ENCODE measurements at regions not wholly inside any gene's neighbourhood (a gene's known extent, or its start where the extent isn't known, plus 50 kb on each side); places are given as distances from the start of the nearest gene placed in this dataset.

DNA sequence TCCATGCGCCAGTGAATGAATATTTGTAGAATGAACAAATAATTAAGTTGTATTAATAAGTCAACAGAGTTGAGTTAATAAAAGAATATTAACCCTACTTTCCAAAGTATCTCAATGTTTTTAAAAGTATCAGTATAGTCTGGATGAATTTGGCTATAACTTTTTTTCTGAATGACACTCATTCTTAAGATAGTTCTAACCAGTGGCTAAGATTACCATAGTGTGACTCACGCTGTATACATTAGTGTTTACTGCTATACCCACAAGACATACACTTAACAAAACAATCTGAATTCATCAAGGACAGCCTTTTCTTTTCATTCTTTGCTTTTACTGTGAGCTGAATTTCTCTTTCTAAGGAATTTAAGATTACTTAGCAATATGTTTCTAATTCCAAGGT, 77.0 kb upstream of the PDE1A start:
- Histone ChIP-seq H2AFZ (ENCODE audit: control insufficient read depth, low read depth, low read length) (no peak overlapping the region), H3K79me2 (ENCODE audit: control insufficient read depth, insufficient read depth, low read length) (no peaks in the 10 kb centered on the region), H3K4me2 (ENCODE audit: control insufficient read depth, insufficient read depth) (no peak overlapping the region), H3K4me3 (no peak overlapping the region), H3K27ac (ENCODE audit: control insufficient read depth, insufficient read depth) (no peak overlapping the region), H3K9me3 (replicated peaks; ENCODE audit: control insufficient read depth, insufficient read depth, low read length) (no peaks in the 10 kb centered on the region), H3K4me1 (ENCODE audit: control insufficient read depth, insufficient read depth, low read length) (no peaks in the 10 kb centered on the region), H4K20me1 (ENCODE audit: control insufficient read depth, insufficient read depth) (no peaks in the 10 kb centered on the region), H3K36me3 (ENCODE audit: control insufficient read depth in 2 of 2, insufficient read depth in 2 of 2, low read length in 1 of 2) (no peaks in the 10 kb centered on the region), H3K9ac (ENCODE audit: control insufficient read depth, insufficient read depth, low read length) (no peak overlapping the region), H3K27me3 (replicated peaks in 1 of 2; ENCODE audit: control insufficient read depth in 2 of 2, insufficient read depth in 2 of 2, low read length in 1 of 2) (no peaks in the 10 kb centered on the region)
- intact Hi-C loops (cut with micrococcal nuclease; ENCODE audit: unreplicated experiment) (no loop called here), in situ Hi-C loops (cut with MboI) (no loop called here)
- ChIA-PET CTCF (no interaction called here), SMC1A (ENCODE audit: uncharacterized antibody, unreplicated experiment) (interaction anchor here (1.5 kb wide), 1 partner anchor 42 kb away, joined by 4 read pairs; no protein-coding TSS in a partner anchor), POLR2A (no interaction called here), RAD21 (ENCODE audit: unreplicated experiment) (no interaction called here)
- DNase-seq (ENCODE audit: low read depth, low spot score), result no peak
- WGBS (ENCODE audit: insufficient coverage, insufficient replicate concordance, low lambda C conversion rate, missing lambda C conversion rate), result 10% methylated on average over 2 of the region's 2 CpGs
- no TSS peak for BruUV-seq (replicated peaks)
- no peak for FAIRE-seq
- no peak for ATAC-seq
- TF ChIP-seq EP300 (IDR thresholded peaks at IDR 0.05; ENCODE audit: borderline replicate concordance in 1 of 2, control insufficient read depth in 1 of 2, low read depth in 2 of 2, low read length in 2 of 2), result no peak
- no peak for TF ChIP-seq CREB1 (IDR thresholded peaks at IDR 0.05; ENCODE audit: low read depth)
- TF ChIP-seq, protein P1, sequence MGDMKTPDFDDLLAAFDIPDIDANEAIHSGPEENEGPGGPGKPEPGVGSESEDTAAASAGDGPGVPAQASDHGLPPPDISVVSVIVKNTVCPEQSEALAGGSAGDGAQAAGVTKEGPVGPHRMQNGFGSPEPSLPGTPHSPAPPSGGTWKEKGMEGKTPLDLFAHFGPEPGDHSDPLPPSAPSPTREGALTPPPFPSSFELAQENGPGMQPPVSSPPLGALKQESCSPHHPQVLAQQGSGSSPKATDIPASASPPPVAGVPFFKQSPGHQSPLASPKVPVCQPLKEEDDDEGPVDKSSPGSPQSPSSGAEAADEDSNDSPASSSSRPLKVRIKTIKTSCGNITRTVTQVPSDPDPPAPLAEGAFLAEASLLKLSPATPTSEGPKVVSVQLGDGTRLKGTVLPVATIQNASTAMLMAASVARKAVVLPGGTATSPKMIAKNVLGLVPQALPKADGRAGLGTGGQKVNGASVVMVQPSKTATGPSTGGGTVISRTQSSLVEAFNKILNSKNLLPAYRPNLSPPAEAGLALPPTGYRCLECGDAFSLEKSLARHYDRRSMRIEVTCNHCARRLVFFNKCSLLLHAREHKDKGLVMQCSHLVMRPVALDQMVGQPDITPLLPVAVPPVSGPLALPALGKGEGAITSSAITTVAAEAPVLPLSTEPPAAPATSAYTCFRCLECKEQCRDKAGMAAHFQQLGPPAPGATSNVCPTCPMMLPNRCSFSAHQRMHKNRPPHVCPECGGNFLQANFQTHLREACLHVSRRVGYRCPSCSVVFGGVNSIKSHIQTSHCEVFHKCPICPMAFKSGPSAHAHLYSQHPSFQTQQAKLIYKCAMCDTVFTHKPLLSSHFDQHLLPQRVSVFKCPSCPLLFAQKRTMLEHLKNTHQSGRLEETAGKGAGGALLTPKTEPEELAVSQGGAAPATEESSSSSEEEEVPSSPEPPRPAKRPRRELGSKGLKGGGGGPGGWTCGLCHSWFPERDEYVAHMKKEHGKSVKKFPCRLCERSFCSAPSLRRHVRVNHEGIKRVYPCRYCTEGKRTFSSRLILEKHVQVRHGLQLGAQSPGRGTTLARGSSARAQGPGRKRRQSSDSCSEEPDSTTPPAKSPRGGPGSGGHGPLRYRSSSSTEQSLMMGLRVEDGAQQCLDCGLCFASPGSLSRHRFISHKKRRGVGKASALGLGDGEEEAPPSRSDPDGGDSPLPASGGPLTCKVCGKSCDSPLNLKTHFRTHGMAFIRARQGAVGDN (IDR thresholded peaks at IDR 0.05), result no peak
- TF ChIP-seq IKZF2 (IDR thresholded peaks at IDR 0.05), result no peak
- TF ChIP-seq ZBTB4 (CRISPR knock-in tag; IDR thresholded peaks at IDR 0.05), result no peak
- no peak for TF ChIP-seq BCLAF1 (IDR thresholded peaks at IDR 0.05)
- no peak for TF ChIP-seq ELK1 (IDR thresholded peaks at IDR 0.05; ENCODE audit: low read depth, low read length)
- TF ChIP-seq MEF2A (IDR thresholded peaks at IDR 0.05; ENCODE audit: insufficient read depth, low read depth, low read length), result no peak
- TF ChIP-seq YY1 (IDR thresholded peaks at IDR 0.05; ENCODE audit: low read depth, low read length), result no peak
- TF ChIP-seq, protein P2, sequence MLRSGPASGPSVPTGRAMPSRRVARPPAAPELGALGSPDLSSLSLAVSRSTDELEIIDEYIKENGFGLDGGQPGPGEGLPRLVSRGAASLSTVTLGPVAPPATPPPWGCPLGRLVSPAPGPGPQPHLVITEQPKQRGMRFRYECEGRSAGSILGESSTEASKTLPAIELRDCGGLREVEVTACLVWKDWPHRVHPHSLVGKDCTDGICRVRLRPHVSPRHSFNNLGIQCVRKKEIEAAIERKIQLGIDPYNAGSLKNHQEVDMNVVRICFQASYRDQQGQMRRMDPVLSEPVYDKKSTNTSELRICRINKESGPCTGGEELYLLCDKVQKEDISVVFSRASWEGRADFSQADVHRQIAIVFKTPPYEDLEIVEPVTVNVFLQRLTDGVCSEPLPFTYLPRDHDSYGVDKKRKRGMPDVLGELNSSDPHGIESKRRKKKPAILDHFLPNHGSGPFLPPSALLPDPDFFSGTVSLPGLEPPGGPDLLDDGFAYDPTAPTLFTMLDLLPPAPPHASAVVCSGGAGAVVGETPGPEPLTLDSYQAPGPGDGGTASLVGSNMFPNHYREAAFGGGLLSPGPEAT (IDR thresholded peaks at IDR 0.05; ENCODE audit: low read depth), result no peak
- TF ChIP-seq PAX8 (IDR thresholded peaks at IDR 0.05), result no peak
- TF ChIP-seq CHD4 (IDR thresholded peaks at IDR 0.05), result no peak

Measured in GM12878 (cell line).